ENCODE measurements at regions not wholly inside any gene's neighbourhood (a gene's known extent, or its start where the extent isn't known, plus 50 kb on each side); places are given as distances from the start of the nearest gene placed in this dataset.

- TF ChIP-seq CTCF (IDR thresholded peaks at IDR 0.05) (no peak), POLR2A (IDR thresholded peaks at IDR 0.05) (no peak)
Measured at GRCh38 chrX:65961714-65962113, 78.2 kb downstream of the VSIG4 start.

Data from adrenal gland (tissue), 5 donors.